Amniotic stem cell (primary cell): ENCODE measurements at regions not wholly inside any gene's neighbourhood (a gene's known extent, or its start where the extent isn't known, plus 50 kb on each side); places are given as distances from the start of the nearest gene placed in this dataset.

Experiments used
- DNase-seq: peaks from one replicate; lab custom pipeline; 2025; lab: John Stamatoyannopoulos, UW

- peak; percentile 12 for DNase-seq
Observed at GRCh38 chr18:54020156-54020745, 204.2 kb downstream of the MBD2 start.

GRCh38 chr18:54019641-54020040 lies 204.8 kb downstream of the MBD2 start:
- DNase-seq, result no peak

GRCh38 chr18:54013452-54013851 lies 211.0 kb downstream of the MBD2 start:
- DNase-seq, result no peak

GRCh38 chr18:54004828-54005227 lies 219.6 kb downstream of the MBD2 start:
- DNase-seq, result no peak

- no peak for DNase-seq
Observed at GRCh38 chr18:54003195-54003594, 221.3 kb downstream of the MBD2 start.

GRCh38 chr18:53997064-53997463 lies 227.4 kb downstream of the MBD2 start:
- DNase-seq, result no peak

GRCh38 chr18:53994016-53994415 lies 230.5 kb downstream of the MBD2 start:
- no peak for DNase-seq

- no peak for DNase-seq
Observed at GRCh38 chr18:53991805-53992204, 232.7 kb downstream of the MBD2 start.

GRCh38 chr18:53991202-53991601 lies 233.3 kb downstream of the MBD2 start:
- no peak for DNase-seq

GRCh38 chr18:53990485-53990884 lies 234.0 kb downstream of the MBD2 start:
- DNase-seq, result no peak

GRCh38 chr18:53984021-53984420 lies 240.4 kb downstream of the MBD2 start:
- DNase-seq, result no peak

- no peak for DNase-seq
Observed at GRCh38 chr18:53971331-53971730, 253.1 kb downstream of the MBD2 start.

GRCh38 chr18:53952700-53953099 lies 271.8 kb downstream of the MBD2 start:
- DNase-seq, result no peak

- no peak for DNase-seq
Observed at GRCh38 chr18:53950545-53950944, 273.9 kb downstream of the MBD2 start.

- no peak for DNase-seq
Observed at GRCh38 chr18:53948991-53949390, 275.5 kb downstream of the MBD2 start.

- DNase-seq, result no peak
Observed at GRCh38 chr18:53947092-53947640, 277.3 kb downstream of the MBD2 start.

GRCh38 chr18:53946594-53946993 lies 277.9 kb downstream of the MBD2 start:
- no peak for DNase-seq

- DNase-seq, result no peak
Observed at GRCh38 chr18:53944721-53945120, 279.7 kb downstream of the MBD2 start.

- DNase-seq, result no peak
Observed at GRCh38 chr18:53943326-53943860, 281.1 kb downstream of the MBD2 start.

- DNase-seq, result no peak
Observed at GRCh38 chr18:53941601-53942338, 282.7 kb downstream of the MBD2 start.

GRCh38 chr18:53937037-53937436 lies 287.4 kb downstream of the MBD2 start:
- no peak for DNase-seq

GRCh38 chr18:53935803-53936202 lies 288.7 kb downstream of the MBD2 start:
- no peak for DNase-seq

- no peak for DNase-seq
Observed at GRCh38 chr18:53935399-53935798, 289.1 kb downstream of the MBD2 start.
